GM12878 (cell line): ENCODE measurements at regions not wholly inside any gene's neighbourhood (a gene's known extent, or its start where the extent isn't known, plus 50 kb on each side); places are given as distances from the start of the nearest gene placed in this dataset.

ENCODE experiments used
- ATAC-seq: fragments of 200-7000 bp; cut with Tn5 transposase; 3 replicates; pipeline ENCODE4 v1.9.1; 2020; ENCODE audit warnings: mild to moderate bottlenecking, moderate library complexity
- BruUV-seq: library from RNA; stranded (reverse); fragments of 400-500 nt; replicated peaks from 2 replicates; lab custom pipeline; 2021; lab: Mats Ljungman, UMichigan
- CTCF ChIA-PET: fragments of 300-600 bp; sonication (Branson Sonifier 250); formaldehyde crosslinking; extraction: SDS; loops from one replicate; lab custom pipeline; 2021; ENCODE audit warnings: inconsistent platforms; lab: Yijun Ruan, JAX
- POLR2A ChIA-PET: fragments of 350-600 bp; formaldehyde crosslinking; extraction: SDS; loops from one replicate; lab custom pipeline; 2021; ENCODE audit warnings: inconsistent platforms; lab: Charles Lee
- RAD21 ChIA-PET: fragments of 300-600 bp; sonication (Branson Sonifier 250); formaldehyde crosslinking; loops from one replicate; lab custom pipeline; 2023; ENCODE audit warnings: antibody characterized with exemption; ENCODE audit not compliant: unreplicated experiment; lab: Charles Lee
- SMC1A ChIA-PET: fragments of 300-600 bp; sonication (Branson Sonifier 250); formaldehyde crosslinking; loops from one replicate; lab custom pipeline; 2023; ENCODE audit not compliant: unreplicated experiment, uncharacterized antibody; lab: Charles Lee
- DNase-seq: peaks from one replicate; pipeline ENCODE4 v3.0.0-alpha.2; 2011; ENCODE audit warnings: low read depth, low spot score
- FAIRE-seq: peaks from 3 replicates; lab custom pipeline; 2011; peaks lifted over from hg19 to GRCh38; lab: Jason Lieb, UNC
- H2AFZ ChIP-seq: 2 replicates; pipeline ENCODE4 v1.6.0; 2011; ENCODE audit warnings: low read depth, low read length, control low read depth; ENCODE audit not compliant: control insufficient read depth
- H3K27ac ChIP-seq: 2 replicates; pipeline ENCODE4 v1.5.1; 2011; ENCODE audit warnings: control low read depth; ENCODE audit not compliant: control insufficient read depth, insufficient read depth
- H3K27me3 ChIP-seq, 2 experiments: replicated peaks in 1 of 2; 2 replicates each; pipeline versions ENCODE4 v1.6.0 to v1.6.1; 2011; ENCODE audit warnings: low read length in 1 of 2; ENCODE audit not compliant: control insufficient read depth in 2 of 2, insufficient read depth in 2 of 2
- H3K36me3 ChIP-seq, 2 experiments: 2 replicates each; pipeline ENCODE4 v1.5.1; 2011; ENCODE audit warnings: low read length in 1 of 2; ENCODE audit not compliant: control insufficient read depth in 2 of 2, insufficient read depth in 2 of 2
- H3K4me1 ChIP-seq: 2 replicates; pipeline ENCODE4 v1.6.1; 2011; ENCODE audit warnings: mild to moderate bottlenecking, low read length, moderate library complexity, mixed read lengths; ENCODE audit not compliant: control insufficient read depth, insufficient read depth
- H3K4me2 ChIP-seq: 2 replicates; pipeline ENCODE4 v1.6.0; 2011; ENCODE audit warnings: control low read depth; ENCODE audit not compliant: control insufficient read depth, insufficient read depth
- H3K4me3 ChIP-seq: fragments of 200-600 bp; sonication (generic); 2 replicates; pipeline ENCODE4 v1.5.1; 2016
- H3K79me2 ChIP-seq: 2 replicates; pipeline ENCODE4 v1.6.0; 2011; ENCODE audit warnings: low read length; ENCODE audit not compliant: control insufficient read depth, insufficient read depth
- H3K9ac ChIP-seq: 2 replicates; pipeline ENCODE4 v1.8.0; 2011; ENCODE audit warnings: low read length, control low read depth, mixed read lengths; ENCODE audit not compliant: control insufficient read depth, insufficient read depth
- H3K9me3 ChIP-seq: replicated peaks from 3 replicates; pipeline ENCODE4 v1.5.1; 2011; ENCODE audit warnings: mild to moderate bottlenecking, low read length; ENCODE audit not compliant: control insufficient read depth, insufficient read depth
- H4K20me1 ChIP-seq: 2 replicates; pipeline ENCODE4 v1.6.0; 2011; ENCODE audit not compliant: control insufficient read depth, insufficient read depth
- CEBPB ChIP-seq, 2 experiments: fragments of 150-350 bp in 1 of 2; IDR thresholded peaks; 2 replicates each; pipeline ENCODE4 v1.6.1; 2012 to 2014; ENCODE audit warnings: low read depth in 2 of 2, low read length in 2 of 2, borderline replicate concordance in 1 of 2, inconsistent platforms in 1 of 2
- CHD4 ChIP-seq: fragments of 200-600 bp; sonication (generic); IDR thresholded peaks from 2 replicates; pipeline ENCODE4 v1.6.1; 2016; ENCODE audit warnings: mild to moderate bottlenecking
- HDGF ChIP-seq: fragments of 450-650 bp; IDR thresholded peaks from 2 replicates; pipeline ENCODE4 v1.6.1; 2016; ENCODE audit warnings: antibody characterized with exemption
- KLF5 ChIP-seq: fragments of 450-650 bp; IDR thresholded peaks from 2 replicates; pipeline ENCODE4 v1.6.1; 2014; ENCODE audit warnings: mild to moderate bottlenecking; ENCODE audit not compliant: partially characterized antibody
- MTA2 ChIP-seq: fragments of 450-650 bp; IDR thresholded peaks from 2 replicates; pipeline ENCODE4 v1.6.1; 2016; ENCODE audit warnings: low read depth, mild to moderate bottlenecking, moderate library complexity
- NRF1 ChIP-seq: conservative IDR thresholded peaks from 2 replicates; pipeline ENCODE4 v1.6.1; 2011; ENCODE audit warnings: mild to moderate bottlenecking, low read depth, low read length, improper control_type of control experiment
- POLR2AphosphoS5 ChIP-seq: IDR thresholded peaks from 2 replicates; pipeline ENCODE4 v1.6.1; 2011; ENCODE audit warnings: mild to moderate bottlenecking, low read length, inconsistent platforms
- SMARCA5 ChIP-seq: fragments of 450-650 bp; IDR thresholded peaks from 2 replicates; pipeline ENCODE4 v1.6.1; 2017; ENCODE audit warnings: mild to moderate bottlenecking
- WGBS: methylation state at CpG from one replicate; pipeline ENCODE4 v1.1.6; 2016; ENCODE audit warnings: low lambda C conversion rate; ENCODE audit not compliant: insufficient replicate concordance, insufficient coverage; ENCODE audit errors: missing lambda C conversion rate; 5-methylcytosine and 5-hydroxymethylcytosine counted together
- in situ Hi-C: fragments of 300-500 bp; cut with MboI; formaldehyde crosslinking; loops from 9 replicates; pipeline ENCODE4 v1.14.3; 2018; ENCODE audit warnings: mixed read lengths
- intact Hi-C: fragments of 100-400 bp; cut with micrococcal nuclease; formaldehyde crosslinking; loops from one replicate; pipeline ENCODE4 v1.14.2; 2022; ENCODE audit not compliant: unreplicated experiment

- Histone ChIP-seq H3K79me2 (no peaks in the 10 kb centered on the region), H3K4me2 (no peak overlapping the region), H3K36me3 (no peaks in the 10 kb centered on the region), H3K4me3 (no peak overlapping the region), H3K4me1 (no peaks in the 10 kb centered on the region), H3K9ac (no peak overlapping the region), H3K27ac (no peak overlapping the region), H2AFZ (no peak overlapping the region), H4K20me1 (no peaks in the 10 kb centered on the region), H3K27me3 (no peaks in the 10 kb centered on the region), H3K9me3 (no peaks in the 10 kb centered on the region)
- intact Hi-C loops (no loop called here), in situ Hi-C loops (no loop called here)
- BruUV-seq = no TSS peak
- ChIA-PET CTCF (interaction anchor here (1.0 kb wide), 1 partner anchor 538 kb away, joined by 3 read pairs; no protein-coding TSS in a partner anchor), SMC1A (no interaction called here), RAD21 (no interaction called here), POLR2A (no interaction called here)
- WGBS = 25% methylated on average over 11 of the region's 11 CpGs
- TF ChIP-seq NRF1 (no peak), CEBPB (IDR thresholded peaks at IDR 0.05; ENCODE audit: borderline replicate concordance in 1 of 2, low read depth in 2 of 2, low read length in 2 of 2) (no peak), MTA2 (no peak), POLR2AphosphoS5 (no peak), SMARCA5 (no peak)
- no peak for DNase-seq
- no peak for FAIRE-seq
- ATAC-seq = no peak
Observed at GRCh38 chr3:163655021-163655420, 1423.3 kb downstream of the SI start.

- no peaks in the 10 kb centered on the region for H3K4me1 ChIP-seq
- intact Hi-C loops (no loop called here), in situ Hi-C loops (no loop called here)
- H3K27me3 ChIP-seq = no peaks in the 10 kb centered on the region
- no peak overlapping the region for H3K4me2 ChIP-seq
- H3K9me3 ChIP-seq = no peaks in the 10 kb centered on the region; the same call in 2 of the 3 replicates
- ChIA-PET POLR2A (no interaction called here), CTCF (no interaction called here), RAD21 (no interaction called here), SMC1A (no interaction called here)
- H3K79me2 ChIP-seq = no peaks in the 10 kb centered on the region
- no peak for FAIRE-seq
- DNase-seq = no peak
- 37% methylated on average over 3 of the region's 3 CpGs for WGBS
- H3K27ac ChIP-seq = no peak overlapping the region
- ATAC-seq = no peak
- BruUV-seq = no TSS peak
- H3K36me3 ChIP-seq = no peaks in the 10 kb centered on the region
- H3K9ac ChIP-seq = no peak overlapping the region
- H3K4me3 ChIP-seq = no peak overlapping the region
- H2AFZ ChIP-seq = no peak overlapping the region
- TF ChIP-seq HDGF (no peak), KLF5 (no peak), CHD4 (no peak)
- no peaks in the 10 kb centered on the region for H4K20me1 ChIP-seq
Observed at GRCh38 chr3:163644172-163644571, 1434.1 kb downstream of the SI start.
